HepG2 (cell line): ENCODE measurements at regions not wholly inside any gene's neighbourhood (a gene's known extent, or its start where the extent isn't known, plus 50 kb on each side); places are given as distances from the start of the nearest gene placed in this dataset.

Experiments
- ATAC-seq: fragments of 200-7000 bp; cut with Tn5 transposase; 3 replicates; pipeline ENCODE4 v1.9.1; 2020; ENCODE audit warnings: mild to moderate bottlenecking, moderate library complexity
- BruUV-seq: library from RNA; stranded (reverse); fragments of 400-500 nt; replicated peaks from 2 replicates; lab custom pipeline; 2021; lab: Mats Ljungman, UMichigan
- CTCF ChIA-PET: fragments of 300-600 bp; formaldehyde crosslinking; extraction: SDS; loops from one replicate; lab custom pipeline; 2021; ENCODE audit warnings: low total read pairs, inconsistent platforms, low intra/inter-chr PET ratio; lab: Yijun Ruan, JAX
- POLR2A ChIA-PET: fragments of 350-600 bp; sonication (Branson Sonifier 250); formaldehyde crosslinking; loops from one replicate; lab custom pipeline; 2020; ENCODE audit warnings: antibody characterized with exemption, inconsistent platforms; lab: Yijun Ruan, JAX
- DNase-seq: peaks from one replicate; pipeline ENCODE4 v3.0.0-alpha.2; 2015; ENCODE audit warnings: low spot score
- FAIRE-seq: peaks from 3 replicates; lab custom pipeline; 2011; peaks lifted over from hg19 to GRCh38; lab: Jason Lieb, UNC
- H2AFZ ChIP-seq: one replicate; pipeline ENCODE4 v1.6.1; 2011; ENCODE audit warnings: low read length, inconsistent platforms
- H3K27ac ChIP-seq: fragments of 300-600 bp; 3 replicates; pipeline ENCODE4 v1.8.0; 2011; ENCODE audit warnings: mixed run types, mild to moderate bottlenecking, mixed read lengths, low read length, inconsistent platforms; ENCODE audit not compliant: insufficient read depth; ENCODE audit errors: extremely low read length
- H3K27me3 ChIP-seq, 2 experiments: fragments of 200-600 bp in 1 of 2; 2 replicates in 1 of 2; 3 replicates in 1 of 2; pipeline versions ENCODE4 v1.6.0 to v1.8.0; 2011; ENCODE audit warnings: low read length in 2 of 2, mild to moderate bottlenecking in 2 of 2, moderate library complexity in 2 of 2, inconsistent platforms in 1 of 2; ENCODE audit not compliant: insufficient read depth in 2 of 2, control insufficient read depth in 1 of 2
- H3K36me3 ChIP-seq, 2 experiments: fragments of 200-600 bp in 1 of 2; replicated peaks in 1 of 2; 2 replicates in 1 of 2; 3 replicates in 1 of 2; pipeline versions ENCODE4 v1.5.1 to v1.8.0; 2011; ENCODE audit warnings: low read length in 2 of 2, inconsistent platforms in 1 of 2; ENCODE audit not compliant: insufficient read depth in 2 of 2, control insufficient read depth in 1 of 2
- H3K4me1 ChIP-seq: 2 replicates; pipeline ENCODE4 v1.5.1; 2012; ENCODE audit warnings: low read length, inconsistent platforms; ENCODE audit not compliant: insufficient read depth
- H3K4me2 ChIP-seq: 2 replicates; pipeline ENCODE4 v1.6.0; 2011; ENCODE audit warnings: low read depth, low read length, inconsistent platforms
- H3K4me3 ChIP-seq, 3 experiments: fragments of 200-600 bp in 1 of 3; sonication (generic), shearing (Covaris generic) in 1 of 3; replicated peaks in 1 of 3; 2 replicates each; pipeline ENCODE4 v1.5.1; 2011 to 2016; ENCODE audit warnings: low read length in 3 of 3, inconsistent platforms in 2 of 3, low read depth in 2 of 3, mild to moderate bottlenecking in 2 of 3, control low read depth in 1 of 3, mixed read lengths in 1 of 3; ENCODE audit not compliant: insufficient read depth in 1 of 3
- H3K79me2 ChIP-seq: one replicate; pipeline ENCODE4 v1.6.1; 2011; ENCODE audit warnings: low read length, inconsistent platforms; ENCODE audit not compliant: insufficient read depth
- H3K9ac ChIP-seq: 2 replicates; pipeline ENCODE4 v1.6.0; 2011; ENCODE audit warnings: mild to moderate bottlenecking, low read depth, low read length, inconsistent platforms; ENCODE audit not compliant: insufficient read depth
- H3K9me3 ChIP-seq: 2 replicates; pipeline ENCODE4 v1.5.1; 2012; ENCODE audit warnings: mild to moderate bottlenecking, low read length
- H4K20me1 ChIP-seq: 2 replicates; pipeline ENCODE4 v1.6.0; 2011; ENCODE audit warnings: inconsistent platforms, mild to moderate bottlenecking, low read length, moderate library complexity; ENCODE audit not compliant: insufficient read depth
- FOXA1 ChIP-seq, 2 experiments: fragments of 450-650 bp in 1 of 2; sonication (generic) in 1 of 2; formaldehyde crosslinking in 1 of 2; IDR thresholded peaks; 2 replicates each; pipeline versions ENCODE4 v1.4.0 to v1.6.1; 2016 to 2020; ENCODE audit warnings: missing genetic modification reagents in 1 of 2
- HOXA5 ChIP-seq: sonication (generic); formaldehyde crosslinking; IDR thresholded peaks from 2 replicates; pipeline ENCODE4 v1.4.0; 2020; ENCODE audit warnings: missing genetic modification reagents
- HOXA7 ChIP-seq: sonication (generic); formaldehyde crosslinking; IDR thresholded peaks from 2 replicates; pipeline ENCODE4 v1.8.1; 2022; ENCODE audit warnings: mild to moderate bottlenecking, missing genetic modification reagents, moderate library complexity
- KDM2A ChIP-seq: sonication (generic); formaldehyde crosslinking; IDR thresholded peaks from 2 replicates; pipeline ENCODE4 v1.4.0; 2020; ENCODE audit warnings: low read depth, missing genetic modification reagents, borderline replicate concordance
- NFE2L2 ChIP-seq: fragments of 150-350 bp; IDR thresholded peaks from 2 replicates; pipeline ENCODE4 v1.6.1; 2014; ENCODE audit warnings: low read length
- PRDM4 ChIP-seq: sonication (generic); formaldehyde crosslinking; IDR thresholded peaks from 2 replicates; pipeline ENCODE4 v1.9.0; 2021; ENCODE audit warnings: missing genetic modification reagents, borderline replicate concordance
- YEATS2 ChIP-seq: sonication (generic); formaldehyde crosslinking; IDR thresholded peaks from 2 replicates; pipeline ENCODE4 v1.4.0; 2020; ENCODE audit warnings: missing genetic modification reagents, borderline replicate concordance
- ZNF547 ChIP-seq: sonication (generic); formaldehyde crosslinking; IDR thresholded peaks from 2 replicates; pipeline ENCODE4 v1.5.1; 2020; ENCODE audit warnings: mild to moderate bottlenecking, missing genetic modification reagents
- ZNF615 ChIP-seq: sonication (generic); formaldehyde crosslinking; IDR thresholded peaks from 2 replicates; pipeline ENCODE4 v1.5.0; 2020; ENCODE audit warnings: mild to moderate bottlenecking, missing genetic modification reagents, borderline replicate concordance
- WGBS: methylation state at CpG from one replicate; pipeline ENCODE4 v1.1.6; 2017; ENCODE audit warnings: low lambda C conversion rate; 5-methylcytosine and 5-hydroxymethylcytosine counted together
- in situ Hi-C: cut with HindIII; loops from 2 replicates; pipeline ENCODE4 v1.10.0; 2017; ENCODE audit warnings: low pct_unique_long_range_greater_than_20kb; ENCODE audit not compliant: extremely low pct_ligation_motif_present
- intact Hi-C: fragments of 100-400 bp; cut with micrococcal nuclease; formaldehyde crosslinking; loops from one replicate; pipeline ENCODE4 v1.10.0; 2022; ENCODE audit not compliant: unreplicated experiment
- TF ChIP-seq, protein P1 (sequence below): sonication (generic); formaldehyde crosslinking; IDR thresholded peaks from 2 replicates; pipeline ENCODE4 v1.5.0; 2020; ENCODE audit warnings: mild to moderate bottlenecking, missing genetic modification reagents, borderline replicate concordance

- Histone ChIP-seq H3K4me1 (peaks cover 20% of the 10 kb centered on the region), H3K27ac (no peak overlapping the region), H3K36me3 (no peaks in the 10 kb centered on the region), H3K79me2 (no peaks in the 10 kb centered on the region), H3K4me3 (no peak overlapping the region), H4K20me1 (no peaks in the 10 kb centered on the region), H3K27me3 (no peaks in the 10 kb centered on the region), H2AFZ (no peak overlapping the region), H3K4me2 (no peak overlapping the region), H3K9me3 (no peaks in the 10 kb centered on the region), H3K9ac (no peak overlapping the region)
- FAIRE-seq (no peak), DNase-seq (no peak), ATAC-seq (no peak)
- ChIA-PET CTCF (no interaction called here), POLR2A (no interaction called here)
- whole genome bisulfite sequencing = 80% methylated on average over 1 of the region's 1 CpG
- in situ Hi-C loops (no loop called here), intact Hi-C loops (no loop called here)
- TF ChIP-seq ZNF547 (no peak), ZNF615 (CRISPR knock-in tag) (no peak)
- TF ChIP-seq, protein P1, sequence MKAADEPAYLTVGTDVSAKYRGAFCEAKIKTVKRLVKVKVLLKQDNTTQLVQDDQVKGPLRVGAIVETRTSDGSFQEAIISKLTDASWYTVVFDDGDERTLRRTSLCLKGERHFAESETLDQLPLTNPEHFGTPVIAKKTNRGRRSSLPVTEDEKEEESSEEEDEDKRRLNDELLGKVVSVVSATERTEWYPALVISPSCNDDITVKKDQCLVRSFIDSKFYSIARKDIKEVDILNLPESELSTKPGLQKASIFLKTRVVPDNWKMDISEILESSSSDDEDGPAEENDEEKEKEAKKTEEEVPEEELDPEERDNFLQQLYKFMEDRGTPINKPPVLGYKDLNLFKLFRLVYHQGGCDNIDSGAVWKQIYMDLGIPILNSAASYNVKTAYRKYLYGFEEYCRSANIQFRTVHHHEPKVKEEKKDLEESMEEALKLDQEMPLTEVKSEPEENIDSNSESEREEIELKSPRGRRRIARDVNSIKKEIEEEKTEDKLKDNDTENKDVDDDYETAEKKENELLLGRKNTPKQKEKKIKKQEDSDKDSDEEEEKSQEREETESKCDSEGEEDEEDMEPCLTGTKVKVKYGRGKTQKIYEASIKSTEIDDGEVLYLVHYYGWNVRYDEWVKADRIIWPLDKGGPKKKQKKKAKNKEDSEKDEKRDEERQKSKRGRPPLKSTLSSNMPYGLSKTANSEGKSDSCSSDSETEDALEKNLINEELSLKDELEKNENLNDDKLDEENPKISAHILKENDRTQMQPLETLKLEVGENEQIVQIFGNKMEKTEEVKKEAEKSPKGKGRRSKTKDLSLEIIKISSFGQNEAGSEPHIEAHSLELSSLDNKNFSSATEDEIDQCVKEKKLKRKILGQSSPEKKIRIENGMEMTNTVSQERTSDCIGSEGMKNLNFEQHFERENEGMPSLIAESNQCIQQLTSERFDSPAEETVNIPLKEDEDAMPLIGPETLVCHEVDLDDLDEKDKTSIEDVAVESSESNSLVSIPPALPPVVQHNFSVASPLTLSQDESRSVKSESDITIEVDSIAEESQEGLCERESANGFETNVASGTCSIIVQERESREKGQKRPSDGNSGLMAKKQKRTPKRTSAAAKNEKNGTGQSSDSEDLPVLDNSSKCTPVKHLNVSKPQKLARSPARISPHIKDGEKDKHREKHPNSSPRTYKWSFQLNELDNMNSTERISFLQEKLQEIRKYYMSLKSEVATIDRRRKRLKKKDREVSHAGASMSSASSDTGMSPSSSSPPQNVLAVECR (CRISPR knock-in tag) = no peak
- BruUV-seq = no TSS peak
Observed at GRCh38 chr12:23236811-23237210, 611.8 kb downstream of the ETNK1 start.

DNA sequence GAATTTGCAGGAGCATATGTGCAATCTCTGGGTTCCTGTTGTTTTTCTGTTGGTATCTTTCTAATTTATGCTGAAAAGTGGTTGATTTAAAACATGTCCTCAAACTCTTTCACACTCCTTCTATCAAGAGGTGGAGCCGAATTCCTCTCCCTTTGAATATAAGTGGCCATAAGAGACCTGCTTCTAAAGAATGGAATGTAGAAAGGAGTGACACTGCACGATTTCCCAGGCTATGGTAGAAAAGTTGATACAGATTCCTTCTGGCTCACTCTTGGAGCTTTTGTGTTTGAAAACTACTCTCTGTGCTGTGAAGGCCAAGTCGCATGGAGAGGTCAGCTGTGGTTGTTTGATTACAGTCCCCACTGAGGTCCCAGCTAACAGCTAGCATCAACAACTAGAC lies 613.2 kb downstream of the ETNK1 start:
- Histone ChIP-seq H3K4me1 (peaks cover 20% of the 10 kb centered on the region), H3K4me2 (no peak overlapping the region), H4K20me1 (no peaks in the 10 kb centered on the region), H3K36me3 (no peaks in the 10 kb centered on the region), H3K4me3 (no peak overlapping the region), H3K27me3 (no peaks in the 10 kb centered on the region), H3K27ac (no peak overlapping the region), H3K9ac (no peak overlapping the region), H3K9me3 (no peaks in the 10 kb centered on the region), H2AFZ (no peak overlapping the region), H3K79me2 (no peaks in the 10 kb centered on the region)
- DNase-seq (no peak), ATAC-seq (no peak), FAIRE-seq (no peak)
- BruUV-seq = no TSS peak
- WGBS = 0% methylated on average over 3 of the region's 3 CpGs
- CTCF ChIA-PET = no interaction called here
- POLR2A ChIA-PET = no interaction called here
- in situ Hi-C loops = no loop called here
- intact Hi-C loops = no loop called here
- no peak for TF ChIP-seq NFE2L2
- no peak for TF ChIP-seq PRDM4 (CRISPR knock-in tag)
- TF ChIP-seq HOXA7 (CRISPR knock-in tag) = no peak
- TF ChIP-seq YEATS2 = no peak
- no peak for TF ChIP-seq KDM2A
- no peak for TF ChIP-seq FOXA1 (IDR thresholded peaks at IDR 0.05)
- no peak for TF ChIP-seq FOXA1 (CRISPR knock-in tag; IDR thresholded peaks at IDR 0.05)
- TF ChIP-seq HOXA5 (CRISPR knock-in tag) = no peak
